Skeletal muscle cell (primary cell): ENCODE measurements at regions not wholly inside any gene's neighbourhood (a gene's known extent, or its start where the extent isn't known, plus 50 kb on each side); places are given as distances from the start of the nearest gene placed in this dataset.
"Not testable (repeated sequence)": the region's sequence is repeated elsewhere in the genome, so short reads cannot be mapped to it uniquely, and the experiment has no call there.

Source experiments
- DNase-seq: peaks from one replicate; pipeline ENCODE4 v3.0.0-alpha.2; 2010; ENCODE audit warnings: low read depth
- H3K4me3 ChIP-seq: 2 replicates; pipeline ENCODE4 v1.5.1; 2011; ENCODE audit warnings: low read depth, mild to moderate bottlenecking, control low read depth, low read length, moderate library complexity

DNA sequence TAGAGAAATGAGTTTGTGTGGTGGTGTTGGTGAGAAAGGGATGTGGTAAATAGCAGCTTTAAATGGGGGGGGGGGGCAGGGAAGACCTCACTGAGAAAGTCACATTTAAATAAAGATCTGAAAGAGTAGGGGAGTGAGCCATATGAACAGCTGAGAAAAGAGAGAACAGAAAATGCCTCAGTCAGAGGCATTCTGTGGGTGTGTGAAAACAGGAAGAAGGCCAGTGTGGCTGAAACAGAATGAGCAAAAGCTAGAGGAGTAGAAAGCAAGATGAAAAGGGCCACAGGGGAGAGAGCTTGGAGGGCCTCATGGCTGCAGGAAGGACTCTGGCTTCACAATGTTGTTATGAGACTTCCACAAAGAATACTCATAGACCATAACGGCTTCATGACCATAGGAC lies 783.3 kb downstream of the ZPLD1 start:
- H3K4me3 ChIP-seq: no peak overlapping the region
- peak; percentile 7 for DNase-seq

- H3K4me3 ChIP-seq: no peak overlapping the region
- DNase-seq: peak; percentile 1
These were observed 784.0 kb downstream of the ZPLD1 start for GRCh38 chr3:103218793-103219192.

DNA sequence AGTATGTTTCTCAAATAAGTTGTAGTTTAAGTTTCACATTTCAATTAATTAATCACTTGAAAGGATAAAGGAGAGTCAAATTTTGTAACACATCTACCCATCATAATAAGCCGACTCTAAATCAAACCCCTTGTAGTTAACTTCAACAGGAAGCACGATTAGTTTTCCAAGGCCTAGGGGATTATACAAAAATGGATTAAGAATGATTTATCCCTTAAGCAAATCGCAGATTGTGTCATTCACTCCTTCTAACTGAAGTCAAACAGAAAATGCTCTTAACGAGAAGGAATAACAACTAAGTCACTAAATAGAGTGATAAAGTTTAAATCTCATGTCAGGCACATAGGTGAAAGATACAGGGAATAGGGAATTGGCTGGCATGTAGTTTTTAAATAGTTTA lies 792.8 kb downstream of the ZPLD1 start:
- DNase-seq: no peak
- no peak overlapping the region for H3K4me3 ChIP-seq

- no peak overlapping the region for H3K4me3 ChIP-seq
These were observed 812.6 kb downstream of the ZPLD1 start for GRCh38 chr3:103247459-103247858.

GRCh38 chr3:103254827-103255226 lies 820.0 kb downstream of the ZPLD1 start:
- not testable (repeated sequence) for H3K4me3 ChIP-seq, DNase-seq

More at GRCh38 chr3:103247459-103247858, 812.6 kb downstream of the ZPLD1 start:
- DNase-seq: no peak

GRCh38 chr3:103269287-103269686 lies 834.5 kb downstream of the ZPLD1 start:
- DNase-seq: no peak
- no peak overlapping the region for H3K4me3 ChIP-seq

- no peak overlapping the region for H3K4me3 ChIP-seq
- no peak for DNase-seq
These were observed 836.8 kb downstream of the ZPLD1 start for GRCh38 chr3:103271575-103271974.

GRCh38 chr3:103295974-103296570 lies 861.3 kb downstream of the ZPLD1 start:
- no peak overlapping the region for H3K4me3 ChIP-seq
- DNase-seq: no peak

DNA sequence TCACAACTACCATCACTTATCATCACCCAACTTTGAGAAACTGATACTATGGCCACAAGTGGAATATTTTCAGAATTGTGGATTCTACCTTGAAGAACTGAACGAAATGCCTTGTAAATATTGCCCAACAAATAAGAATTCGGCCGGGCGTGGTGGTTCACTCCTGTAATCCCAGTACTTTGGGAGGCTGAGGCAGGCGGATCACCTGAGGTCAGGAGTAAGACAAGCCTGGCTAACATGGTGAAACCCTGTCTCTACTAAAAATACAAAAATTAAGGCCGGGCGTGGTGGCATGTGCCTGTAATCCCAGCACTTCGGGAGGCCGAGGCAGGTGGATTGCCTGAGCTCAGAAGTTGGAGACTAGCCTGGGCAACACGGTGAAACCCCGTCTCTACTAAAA lies 862.7 kb downstream of the ZPLD1 start:
- not testable (repeated sequence) for DNase-seq, H3K4me3 ChIP-seq

DNA sequence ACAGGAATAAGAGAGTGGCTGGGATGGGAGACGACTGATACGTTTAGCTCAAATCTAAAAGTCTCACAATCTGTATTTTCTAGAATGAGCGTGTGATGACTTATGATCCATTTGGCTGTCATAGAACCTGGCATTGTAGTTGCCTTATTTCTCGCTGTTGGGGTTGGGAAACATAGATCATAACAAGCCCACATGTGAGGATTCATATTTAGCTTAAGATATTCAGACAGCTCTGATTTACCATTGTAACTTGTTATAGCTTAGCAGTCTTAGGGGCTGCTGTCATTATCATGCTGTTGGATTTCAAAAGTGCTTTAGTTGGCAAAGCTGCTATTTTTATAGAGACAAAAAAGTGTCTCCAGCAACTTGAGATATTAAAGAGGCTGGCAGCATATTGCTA lies 871.3 kb downstream of the ZPLD1 start:
- no peak for DNase-seq
- H3K4me3 ChIP-seq: no peak overlapping the region

GRCh38 chr3:103308921-103309320 lies 874.1 kb downstream of the ZPLD1 start:
- DNase-seq: no peak
- no peak overlapping the region for H3K4me3 ChIP-seq

DNA sequence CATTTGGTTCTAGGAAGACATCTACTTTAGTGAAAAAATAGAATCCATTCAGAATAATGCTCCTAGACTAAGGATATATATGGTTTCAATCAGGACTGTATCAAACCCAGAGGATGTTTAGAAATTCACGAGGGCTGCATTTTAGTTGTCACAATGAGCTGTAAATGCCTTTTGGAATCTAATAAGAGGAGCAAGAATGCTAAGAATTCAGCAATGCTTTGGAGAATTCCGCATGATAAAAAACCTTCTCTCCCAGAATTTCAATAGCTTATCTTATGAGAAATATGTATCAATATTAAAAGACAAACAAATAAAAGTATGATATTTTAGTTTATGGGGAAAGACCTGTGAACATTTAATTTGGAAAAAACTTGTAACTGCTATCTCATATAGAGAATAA lies 885.1 kb downstream of the ZPLD1 start:
- no peak overlapping the region for H3K4me3 ChIP-seq
- DNase-seq: no peak

- no peak overlapping the region for H3K4me3 ChIP-seq
- DNase-seq: no peak
These were observed 902.5 kb downstream of the ZPLD1 start for GRCh38 chr3:103337179-103337845.

- no peak overlapping the region for H3K4me3 ChIP-seq
- no peak for DNase-seq
These were observed 906.3 kb downstream of the ZPLD1 start for GRCh38 chr3:103341078-103341606.

DNA sequence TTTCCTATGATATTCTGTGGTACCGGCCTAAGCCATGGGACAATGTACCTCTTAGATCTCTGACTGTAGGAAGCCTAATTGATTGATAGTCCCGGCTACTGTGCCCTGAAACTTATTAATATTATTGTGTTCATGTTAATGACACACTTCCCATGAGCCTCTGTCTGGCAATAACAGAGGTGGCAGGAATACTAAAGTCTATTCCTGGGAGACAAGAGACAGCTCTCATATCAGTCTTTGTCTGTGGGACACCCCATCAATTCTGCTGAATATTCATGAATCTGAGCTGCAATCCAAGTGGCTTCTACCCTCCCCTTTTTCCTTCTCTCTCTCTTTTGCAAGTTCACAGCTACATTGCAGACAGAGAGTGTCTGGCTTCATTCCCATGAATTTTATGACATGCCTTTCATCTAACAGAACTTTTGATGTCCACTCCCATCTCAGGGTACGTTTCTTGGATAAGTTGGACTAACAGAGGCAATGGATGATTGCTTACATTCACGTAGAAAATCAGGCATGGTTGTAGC lies 907.5 kb downstream of the ZPLD1 start:
- no peak for DNase-seq
- no peak overlapping the region for H3K4me3 ChIP-seq

GRCh38 chr3:103349760-103350159 lies 914.9 kb downstream of the ZPLD1 start:
- no peak for DNase-seq
- no peak overlapping the region for H3K4me3 ChIP-seq

DNA sequence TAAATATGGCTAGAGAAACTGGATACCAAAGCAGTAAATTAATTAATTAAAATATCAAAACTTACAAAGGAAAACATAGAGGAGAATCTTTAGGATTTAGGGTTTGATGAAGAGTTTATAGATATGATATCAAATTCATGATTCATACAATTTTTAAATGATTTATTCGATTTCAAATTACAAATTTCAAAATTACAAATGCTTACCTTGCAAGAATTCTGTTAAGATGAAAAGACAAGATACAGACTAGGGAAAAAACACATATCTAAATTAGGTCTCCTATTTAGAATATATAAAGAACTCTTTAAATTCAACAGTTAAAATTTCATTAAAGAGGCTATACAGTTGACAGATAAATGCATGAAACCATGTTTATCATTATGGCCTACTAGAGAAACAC lies 930.7 kb downstream of the ZPLD1 start:
- DNase-seq: no peak
- no peak overlapping the region for H3K4me3 ChIP-seq

- H3K4me3 ChIP-seq: no peak overlapping the region
- DNase-seq: no peak
These were observed 932.7 kb downstream of the ZPLD1 start for GRCh38 chr3:103367481-103367880.

GRCh38 chr3:103371411-103371810 lies 936.6 kb downstream of the ZPLD1 start:
- no peak for DNase-seq
- no peak overlapping the region for H3K4me3 ChIP-seq

DNA sequence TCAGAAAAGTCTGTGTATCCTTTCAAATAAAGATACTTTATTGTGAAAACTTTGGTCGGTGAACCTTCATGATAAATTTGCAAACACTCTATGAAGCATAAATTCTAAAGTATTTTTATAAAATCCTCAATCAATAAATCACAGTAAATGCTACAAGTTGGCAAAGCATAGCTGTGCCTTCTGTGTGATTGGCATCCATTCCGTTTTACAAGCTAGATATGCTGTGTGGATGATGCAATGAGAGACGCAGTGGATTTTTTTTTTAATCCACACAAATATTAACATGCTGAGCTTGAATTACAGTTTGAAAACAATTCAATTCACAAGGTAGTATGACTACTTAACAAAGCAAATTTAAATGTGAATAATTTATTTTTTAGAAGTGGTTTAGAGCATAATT lies 937.2 kb downstream of the ZPLD1 start:
- no peak overlapping the region for H3K4me3 ChIP-seq
- DNase-seq: no peak

- no peak overlapping the region for H3K4me3 ChIP-seq
- no peak for DNase-seq
These were observed 945.6 kb downstream of the ZPLD1 start for GRCh38 chr3:103380391-103380790.
